ENCODE measurements at regions not wholly inside any gene's neighbourhood (a gene's known extent, or its start where the extent isn't known, plus 50 kb on each side); places are given as distances from the start of the nearest gene placed in this dataset.
"Not testable (repeated sequence)": the region's sequence is repeated elsewhere in the genome, so short reads cannot be mapped to it uniquely, and the experiment has no call there.

GRCh38 chr9:34862836-34863235 is 95.2 kb upstream of the PHF24 start:
- TF ChIP-seq, protein P1, sequence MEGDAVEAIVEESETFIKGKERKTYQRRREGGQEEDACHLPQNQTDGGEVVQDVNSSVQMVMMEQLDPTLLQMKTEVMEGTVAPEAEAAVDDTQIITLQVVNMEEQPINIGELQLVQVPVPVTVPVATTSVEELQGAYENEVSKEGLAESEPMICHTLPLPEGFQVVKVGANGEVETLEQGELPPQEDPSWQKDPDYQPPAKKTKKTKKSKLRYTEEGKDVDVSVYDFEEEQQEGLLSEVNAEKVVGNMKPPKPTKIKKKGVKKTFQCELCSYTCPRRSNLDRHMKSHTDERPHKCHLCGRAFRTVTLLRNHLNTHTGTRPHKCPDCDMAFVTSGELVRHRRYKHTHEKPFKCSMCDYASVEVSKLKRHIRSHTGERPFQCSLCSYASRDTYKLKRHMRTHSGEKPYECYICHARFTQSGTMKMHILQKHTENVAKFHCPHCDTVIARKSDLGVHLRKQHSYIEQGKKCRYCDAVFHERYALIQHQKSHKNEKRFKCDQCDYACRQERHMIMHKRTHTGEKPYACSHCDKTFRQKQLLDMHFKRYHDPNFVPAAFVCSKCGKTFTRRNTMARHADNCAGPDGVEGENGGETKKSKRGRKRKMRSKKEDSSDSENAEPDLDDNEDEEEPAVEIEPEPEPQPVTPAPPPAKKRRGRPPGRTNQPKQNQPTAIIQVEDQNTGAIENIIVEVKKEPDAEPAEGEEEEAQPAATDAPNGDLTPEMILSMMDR (IDR thresholded peaks at IDR 0.05; ENCODE audit: control extremely low read depth, extremely low read depth, low read depth, missing control alignments), result no peak
- CTCF ChIA-PET, result interaction anchor here (1.1 kb wide), 1 partner anchor 161 kb away, joined by 3 read pairs; no protein-coding TSS in a partner anchor
- DNase-seq (ENCODE audit: extremely low spot score), result no peak
- POLR2A ChIA-PET, result no interaction called here

DNA sequence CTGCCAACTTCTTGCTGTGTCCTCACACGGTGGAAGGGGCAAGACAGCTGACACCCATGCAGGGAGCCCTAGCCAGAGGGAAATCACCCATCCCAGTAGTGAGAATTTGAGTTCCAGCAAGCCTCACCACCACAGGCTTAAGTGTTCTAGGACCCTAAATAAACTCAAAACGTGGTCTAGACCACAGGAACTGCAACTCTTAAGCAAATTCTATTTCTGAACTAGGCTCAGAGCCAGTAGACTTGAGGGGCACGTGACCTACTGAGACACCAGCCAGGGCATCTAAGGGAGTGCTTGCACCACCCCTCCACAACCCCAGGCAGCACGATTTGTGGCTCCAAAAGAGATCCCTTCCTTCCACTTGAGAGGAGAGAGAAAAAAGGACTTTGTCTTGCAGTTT is 96.0 kb upstream of the PHF24 start:
- TF ChIP-seq, protein P1 (IDR thresholded peaks at IDR 0.05; ENCODE audit: control extremely low read depth, extremely low read depth, low read depth, missing control alignments), result no peak
- ChIA-PET POLR2A (no interaction called here), CTCF (no interaction called here)
- DNase-seq (ENCODE audit: extremely low spot score), result no peak

DNA sequence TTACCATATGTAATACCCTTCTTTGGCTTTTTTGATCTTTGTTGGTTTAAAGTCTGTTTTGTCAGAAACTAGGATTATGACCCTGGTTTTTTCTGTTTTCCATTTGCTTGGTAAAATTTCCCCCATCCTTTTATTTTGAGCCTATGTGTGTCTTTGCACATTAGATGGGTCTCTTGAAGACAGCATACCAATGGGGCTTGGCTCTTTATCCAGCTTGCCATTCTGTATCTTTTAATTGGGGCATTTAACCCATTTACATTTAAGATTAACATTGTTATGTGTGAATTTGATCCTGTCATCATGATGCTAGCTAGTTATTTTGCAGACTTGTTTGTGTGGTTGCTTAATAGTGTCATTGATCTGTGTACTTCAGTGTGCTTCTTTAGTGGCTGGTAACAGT is 103.1 kb upstream of the PHF24 start:
- DNase-seq (ENCODE audit: extremely low spot score); POLR2A ChIA-PET; CTCF ChIA-PET: not testable (repeated sequence)

DNA sequence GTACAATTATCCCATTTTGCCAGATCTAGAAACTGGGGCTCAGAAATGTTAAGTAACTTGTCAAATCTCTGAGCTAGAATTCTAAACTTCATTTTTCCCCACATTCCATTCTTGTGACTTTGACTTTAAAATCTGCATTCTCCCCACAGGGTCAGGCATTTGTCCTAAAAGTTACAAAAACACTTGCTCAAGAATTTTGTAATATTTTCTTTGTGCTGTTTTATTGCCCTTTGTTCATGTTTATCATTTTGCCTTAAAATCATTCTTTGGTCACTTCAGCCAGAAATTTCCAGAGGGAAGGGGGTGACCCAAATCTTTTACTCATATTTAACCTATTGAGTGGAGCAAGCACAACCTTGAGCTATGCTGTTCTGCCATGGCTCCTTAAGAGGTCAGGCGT is 120.1 kb upstream of the CCL21 start:
- CTCF ChIA-PET, result no interaction called here
- POLR2A ChIA-PET, result no interaction called here
- TF ChIP-seq, protein P1 (IDR thresholded peaks at IDR 0.05; ENCODE audit: control extremely low read depth, extremely low read depth, low read depth, missing control alignments), result no peak
- DNase-seq (ENCODE audit: extremely low spot score), result no peak

DNA sequence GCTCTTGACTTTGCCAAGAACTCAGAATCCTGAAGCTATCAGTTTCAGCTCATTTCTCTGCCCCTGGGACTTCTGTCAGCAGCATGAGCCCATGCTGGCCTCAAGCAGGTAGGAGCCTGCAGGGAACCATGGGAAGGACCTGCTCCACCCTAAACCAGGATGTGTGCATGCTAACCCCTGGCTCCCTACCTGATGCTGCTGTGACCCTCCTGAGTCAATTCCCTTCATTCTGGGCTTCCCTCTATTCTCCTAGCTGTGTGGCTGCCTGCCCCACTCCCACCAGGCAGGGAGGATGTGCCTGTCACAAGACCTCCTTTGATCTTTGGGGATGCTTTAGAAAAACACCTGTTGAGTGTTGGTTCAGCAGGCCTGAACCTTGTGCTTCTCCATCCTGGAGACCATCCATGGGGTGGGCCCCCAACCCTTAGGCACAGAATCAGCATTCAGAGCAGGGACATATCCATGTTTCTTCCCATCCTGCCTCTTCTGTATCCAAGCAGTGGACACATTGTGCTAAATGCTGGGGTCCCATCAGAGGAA is 117.1 kb upstream of the CCL21 start:
- CTCF ChIA-PET, result no interaction called here
- TF ChIP-seq, protein P1 (IDR thresholded peaks at IDR 0.05; ENCODE audit: control extremely low read depth, extremely low read depth, low read depth, missing control alignments), result no peak
- DNase-seq (ENCODE audit: extremely low spot score), result no peak

DNA sequence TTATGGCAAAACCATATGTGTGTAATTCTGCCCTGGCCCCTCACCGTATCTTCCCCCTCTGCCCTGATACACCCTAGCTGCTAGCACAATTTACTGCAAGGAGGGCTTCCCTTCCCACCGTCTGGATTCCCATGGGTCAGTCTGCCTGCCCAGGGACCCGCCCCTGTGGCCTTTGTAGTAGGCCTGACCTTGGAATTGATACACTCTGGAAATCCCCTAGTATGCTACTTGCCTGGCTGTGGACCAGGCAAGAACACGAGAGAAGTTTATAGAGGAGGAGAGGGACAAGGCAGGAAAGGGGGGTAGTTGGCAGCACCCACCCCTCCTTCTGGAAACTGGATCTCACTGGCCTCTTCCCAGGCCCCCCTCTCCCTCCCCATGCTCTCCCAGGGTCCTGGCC is 115.8 kb upstream of the CCL21 start:
- ChIA-PET CTCF (no interaction called here), POLR2A (no interaction called here)
- TF ChIP-seq, protein P1 (IDR thresholded peaks at IDR 0.05; ENCODE audit: control extremely low read depth, extremely low read depth, low read depth, missing control alignments), result no peak
- DNase-seq (ENCODE audit: extremely low spot score), result no peak

More for the DNA sequence above, 117.1 kb upstream of the CCL21 start:
- POLR2A ChIA-PET, result no interaction called here

DNA sequence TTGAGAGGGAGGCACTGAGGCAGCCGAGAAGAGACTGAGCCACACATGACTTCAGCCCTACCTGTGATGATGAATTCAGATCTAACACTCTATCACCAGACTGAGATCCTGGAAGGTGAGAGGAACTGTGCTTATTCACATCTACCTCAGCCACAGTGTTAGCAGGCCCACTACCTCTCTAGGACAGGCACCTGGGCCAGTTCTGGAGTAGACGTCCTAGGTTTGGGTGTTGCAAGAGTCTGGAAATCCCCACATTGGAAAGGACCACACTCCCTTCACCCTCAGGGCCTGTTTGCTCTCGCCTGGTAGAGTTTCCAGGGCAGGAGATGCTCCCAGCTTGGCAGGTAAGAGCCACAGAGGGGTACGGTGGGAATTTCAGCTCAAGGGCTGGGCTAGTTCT is 113.8 kb upstream of the CCL21 start:
- CTCF ChIA-PET, result interaction anchor here (1.1 kb wide), 1 partner anchor 21 kb away, joined by 3 read pairs; no protein-coding TSS in a partner anchor

More for the DNA sequence above, 113.8 kb upstream of the CCL21 start:
- DNase-seq (ENCODE audit: extremely low spot score), result no peak
- TF ChIP-seq, protein P1 (IDR thresholded peaks at IDR 0.05; ENCODE audit: control extremely low read depth, extremely low read depth, low read depth, missing control alignments), result no peak
- POLR2A ChIA-PET, result no interaction called here
